ENCODE measurements at regions not wholly inside any gene's neighbourhood (a gene's known extent, or its start where the extent isn't known, plus 50 kb on each side); places are given as distances from the start of the nearest gene placed in this dataset.
A peak's percentile ranks its signal among the peaks of the same experiment; 100 is the strongest.

GRCh38 chr22:48334971-48335370 lies 1492.7 kb downstream of the BRD1 start:
- no peak overlapping the region for H3K4me3 ChIP-seq (ENCODE audit: low read depth, low read length)
- TF ChIP-seq, protein P1, sequence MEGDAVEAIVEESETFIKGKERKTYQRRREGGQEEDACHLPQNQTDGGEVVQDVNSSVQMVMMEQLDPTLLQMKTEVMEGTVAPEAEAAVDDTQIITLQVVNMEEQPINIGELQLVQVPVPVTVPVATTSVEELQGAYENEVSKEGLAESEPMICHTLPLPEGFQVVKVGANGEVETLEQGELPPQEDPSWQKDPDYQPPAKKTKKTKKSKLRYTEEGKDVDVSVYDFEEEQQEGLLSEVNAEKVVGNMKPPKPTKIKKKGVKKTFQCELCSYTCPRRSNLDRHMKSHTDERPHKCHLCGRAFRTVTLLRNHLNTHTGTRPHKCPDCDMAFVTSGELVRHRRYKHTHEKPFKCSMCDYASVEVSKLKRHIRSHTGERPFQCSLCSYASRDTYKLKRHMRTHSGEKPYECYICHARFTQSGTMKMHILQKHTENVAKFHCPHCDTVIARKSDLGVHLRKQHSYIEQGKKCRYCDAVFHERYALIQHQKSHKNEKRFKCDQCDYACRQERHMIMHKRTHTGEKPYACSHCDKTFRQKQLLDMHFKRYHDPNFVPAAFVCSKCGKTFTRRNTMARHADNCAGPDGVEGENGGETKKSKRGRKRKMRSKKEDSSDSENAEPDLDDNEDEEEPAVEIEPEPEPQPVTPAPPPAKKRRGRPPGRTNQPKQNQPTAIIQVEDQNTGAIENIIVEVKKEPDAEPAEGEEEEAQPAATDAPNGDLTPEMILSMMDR (IDR thresholded peaks at IDR 0.05; ENCODE audit: low read depth, low read length) = no peak
- no peak for TF ChIP-seq MYC (IDR thresholded peaks at IDR 0.05; ENCODE audit: low read depth, low read length)
- TF ChIP-seq POLR2A (IDR thresholded peaks at IDR 0.05; ENCODE audit: extremely low read depth, insufficient read length) = no peak
- no peak for TF ChIP-seq MAX (IDR thresholded peaks at IDR 0.05; ENCODE audit: low read depth, low read length)
- DNase-seq (ENCODE audit: low read depth) = no peak

DNA sequence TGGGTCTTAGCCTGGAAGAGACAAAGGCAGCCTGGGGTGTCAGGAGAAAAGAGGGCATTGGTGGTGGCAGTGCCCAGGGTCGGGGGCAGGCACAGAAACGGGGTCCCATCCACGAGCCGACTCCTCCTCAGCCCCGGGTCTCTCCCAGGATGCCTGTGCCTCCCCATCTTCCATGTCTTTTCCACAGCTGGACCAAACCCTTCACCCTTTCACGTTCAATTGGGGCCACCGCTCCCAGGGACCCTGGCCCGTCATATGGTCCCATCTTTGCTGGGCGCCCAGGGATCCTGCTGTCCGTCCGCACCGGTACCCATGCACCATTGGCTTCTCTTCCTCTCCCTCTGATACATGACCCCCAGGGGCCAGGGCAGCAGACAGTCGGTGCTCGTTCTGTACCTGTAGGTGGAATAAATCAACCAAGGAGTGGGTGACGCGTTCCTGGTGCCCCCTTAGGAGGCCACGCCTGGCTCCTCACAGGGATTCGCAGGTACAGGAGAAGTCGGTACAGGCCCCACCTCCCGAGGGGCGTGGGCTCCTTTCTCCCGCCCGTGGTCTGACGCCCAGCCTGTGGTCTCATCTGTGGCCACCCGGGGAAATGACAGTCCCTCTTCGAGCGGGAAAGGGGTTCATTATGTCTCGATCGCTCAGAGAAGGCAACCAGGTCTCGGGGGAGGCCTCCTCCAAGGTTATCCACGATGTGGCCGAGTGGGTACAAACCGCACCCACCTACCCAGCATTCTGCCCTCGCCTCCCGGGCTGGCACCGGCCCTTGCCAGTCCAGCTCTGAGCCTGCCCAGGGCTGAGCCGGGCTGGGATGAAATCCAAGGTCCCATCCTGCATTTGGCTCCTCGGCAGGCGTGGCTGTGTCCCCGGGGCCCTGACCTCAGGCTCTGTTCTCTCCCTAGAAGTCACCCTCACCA lies 1493.6 kb downstream of the BRD1 start:
- H3K4me3 ChIP-seq (ENCODE audit: low read depth, low read length) = no peak overlapping the region
- TF ChIP-seq MYC (IDR thresholded peaks at IDR 0.05; ENCODE audit: low read depth, low read length) = no peak
- TF ChIP-seq, protein P1 (IDR thresholded peaks at IDR 0.05; ENCODE audit: low read depth, low read length) = no peak
- TF ChIP-seq POLR2A (IDR thresholded peaks at IDR 0.05; ENCODE audit: extremely low read depth, insufficient read length) = no peak
- no peak for TF ChIP-seq MAX (IDR thresholded peaks at IDR 0.05; ENCODE audit: low read depth, low read length)
- no peak for DNase-seq (ENCODE audit: low read depth)

GRCh38 chr22:48333323-48333763 lies 1494.3 kb downstream of the BRD1 start:
- H3K4me3 ChIP-seq (ENCODE audit: low read depth, low read length) = no peak overlapping the region
- DNase-seq (ENCODE audit: low read depth) = no peak
- TF ChIP-seq MAX (IDR thresholded peaks at IDR 0.05; ENCODE audit: low read depth, low read length) (no peak), MYC (IDR thresholded peaks at IDR 0.05; ENCODE audit: low read depth, low read length) (no peak), POLR2A (IDR thresholded peaks at IDR 0.05; ENCODE audit: extremely low read depth, insufficient read length) (no peak)
- TF ChIP-seq, protein P1 (IDR thresholded peaks at IDR 0.05; ENCODE audit: low read depth, low read length) = no peak

- TF ChIP-seq MYC (IDR thresholded peaks at IDR 0.05; ENCODE audit: low read depth, low read length) = no peak
- TF ChIP-seq, protein P1 (IDR thresholded peaks at IDR 0.05; ENCODE audit: low read depth, low read length) = no peak
- no peak for TF ChIP-seq MAX (IDR thresholded peaks at IDR 0.05; ENCODE audit: low read depth, low read length)
- no peak for TF ChIP-seq POLR2A (IDR thresholded peaks at IDR 0.05; ENCODE audit: extremely low read depth, insufficient read length)
- H3K4me3 ChIP-seq (ENCODE audit: low read depth, low read length) = no peak overlapping the region
- peak; percentile 7 for DNase-seq (ENCODE audit: low read depth)
Measured at GRCh38 chr22:48332438-48333322, 1495.0 kb downstream of the BRD1 start.

DNA sequence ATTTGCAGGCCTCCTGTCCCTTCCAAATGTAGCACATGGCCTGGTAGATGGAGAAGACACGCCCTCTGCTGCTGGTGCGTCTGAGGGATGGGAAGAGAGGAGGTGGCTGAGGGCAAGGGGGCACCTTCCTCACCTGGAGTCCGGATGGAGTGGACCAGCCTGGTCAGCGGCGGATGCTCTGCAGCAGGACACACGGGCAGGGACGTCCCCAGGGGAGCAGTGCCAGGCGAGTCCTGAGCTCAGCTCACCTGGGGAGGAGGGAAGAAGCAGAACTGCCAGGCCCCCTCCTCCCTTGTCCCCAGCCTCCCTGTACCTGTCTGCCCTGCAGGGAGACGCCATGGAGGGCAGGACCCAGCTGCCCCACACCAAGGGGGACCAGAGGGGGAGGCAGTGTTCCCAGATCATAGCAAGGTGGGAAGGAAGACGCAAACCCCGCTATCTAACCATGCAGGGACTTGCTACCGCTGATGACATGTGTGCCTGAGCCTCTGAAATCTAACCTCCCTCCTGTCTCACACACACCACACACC lies 1495.9 kb downstream of the BRD1 start:
- DNase-seq (ENCODE audit: low read depth) = no peak

More for the DNA sequence above, 1495.9 kb downstream of the BRD1 start:
- H3K4me3 ChIP-seq (ENCODE audit: low read depth, low read length) = no peak overlapping the region
- TF ChIP-seq MAX (IDR thresholded peaks at IDR 0.05; ENCODE audit: low read depth, low read length) (no peak), POLR2A (IDR thresholded peaks at IDR 0.05; ENCODE audit: extremely low read depth, insufficient read length) (no peak), MYC (IDR thresholded peaks at IDR 0.05; ENCODE audit: low read depth, low read length) (no peak)
- TF ChIP-seq, protein P1 (IDR thresholded peaks at IDR 0.05; ENCODE audit: low read depth, low read length) = no peak

Measured in NB4 (cell line).